Inferior parietal cortex (tissue), 1 donor: ENCODE measurements at regions not wholly inside any gene's neighbourhood (a gene's known extent, or its start where the extent isn't known, plus 50 kb on each side); places are given as distances from the start of the nearest gene placed in this dataset.

Experiments used
- DNase-seq: peaks from one replicate; pipeline ENCODE4 v3.0.0-alpha.2; 2016; ENCODE audit errors: extremely low spot score

DNA sequence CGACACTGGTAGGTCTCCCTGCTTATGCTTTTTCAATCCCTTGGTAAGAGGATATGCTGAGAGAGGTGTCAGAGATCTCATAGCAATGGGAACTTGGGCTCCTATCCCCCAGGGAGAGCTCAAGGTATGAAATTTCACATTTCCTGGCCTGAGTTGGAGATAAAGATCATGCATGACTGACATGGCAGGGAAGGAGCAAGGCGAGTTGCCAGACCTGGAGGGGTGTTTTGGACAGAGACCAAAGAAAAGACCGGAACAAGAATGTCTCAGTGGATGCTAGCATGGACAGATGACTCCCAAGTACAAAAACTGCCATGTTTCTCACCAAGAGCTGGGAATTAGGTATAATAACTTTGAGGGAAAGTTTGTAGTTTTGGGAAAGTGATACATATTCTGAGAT is 334.1 kb upstream of the B3GALT2 start:
- no peak for DNase-seq

- DNase-seq, result no peak
Observed at GRCh38 chr1:193519922-193520321, 333.5 kb upstream of the B3GALT2 start.

DNA sequence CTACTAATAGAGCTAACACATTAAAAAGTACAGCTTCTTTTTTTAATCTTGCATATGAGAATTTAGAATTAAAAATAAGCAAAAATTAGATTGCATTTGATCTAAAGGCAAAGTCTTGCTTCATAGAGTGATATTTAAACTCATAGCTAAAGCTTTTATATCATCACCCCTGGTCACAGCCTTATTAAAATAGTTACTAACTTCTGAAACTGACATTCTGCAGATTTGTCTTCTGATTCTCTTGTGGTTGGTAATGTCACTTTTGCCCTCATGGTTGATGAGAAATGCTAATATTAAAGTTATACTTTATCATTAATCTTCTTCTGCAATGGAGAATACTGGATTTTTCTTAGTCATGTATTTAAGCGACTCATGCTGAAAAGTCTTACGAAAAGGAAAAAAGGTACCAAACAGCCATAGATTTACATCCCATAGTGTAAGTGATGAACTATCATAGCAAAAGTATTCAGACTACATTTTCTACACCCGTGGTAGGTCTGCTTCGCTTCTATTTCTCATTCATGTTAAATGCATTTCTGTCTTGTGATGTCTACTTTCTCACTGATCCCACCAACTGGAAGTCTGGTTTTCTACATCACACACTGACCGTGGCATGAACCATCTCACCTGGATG is 330.5 kb upstream of the B3GALT2 start:
- no peak for DNase-seq

- no peak for DNase-seq
Observed at GRCh38 chr1:193514397-193514796, 328.0 kb upstream of the B3GALT2 start.

GRCh38 chr1:193513032-193513431 is 326.6 kb upstream of the B3GALT2 start:
- no peak for DNase-seq

GRCh38 chr1:193504920-193505319 is 318.5 kb upstream of the B3GALT2 start:
- DNase-seq, result no peak

DNA sequence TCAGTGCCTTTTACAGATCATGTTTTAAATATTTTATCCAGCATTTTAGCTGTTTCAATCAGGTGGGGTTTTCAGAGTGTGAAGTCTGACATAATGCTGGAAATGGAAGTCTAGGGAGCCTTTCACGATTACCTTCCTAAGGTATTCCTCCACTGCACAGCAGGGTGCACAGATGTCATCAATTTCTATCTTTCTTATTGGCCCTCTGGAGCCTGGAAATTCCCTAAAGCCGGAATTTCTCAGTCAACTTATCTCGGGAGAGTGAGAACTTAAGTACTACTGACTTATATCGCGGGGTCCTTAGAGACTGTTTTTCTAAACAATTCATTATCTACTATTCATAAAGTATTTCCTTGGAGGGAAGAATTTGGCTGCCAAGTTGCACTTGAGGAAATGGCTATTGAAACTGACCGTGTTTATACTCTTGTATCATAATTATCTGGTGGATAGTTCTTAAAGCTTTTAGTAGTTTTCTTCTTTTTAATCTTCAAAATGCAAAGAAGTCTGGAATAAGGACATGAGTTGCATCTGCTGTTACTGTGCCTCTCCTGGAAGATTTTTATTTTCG is 311.8 kb upstream of the B3GALT2 start:
- no peak for DNase-seq

- no peak for DNase-seq
Observed at GRCh38 chr1:193494368-193494767, 308.0 kb upstream of the B3GALT2 start.

DNA sequence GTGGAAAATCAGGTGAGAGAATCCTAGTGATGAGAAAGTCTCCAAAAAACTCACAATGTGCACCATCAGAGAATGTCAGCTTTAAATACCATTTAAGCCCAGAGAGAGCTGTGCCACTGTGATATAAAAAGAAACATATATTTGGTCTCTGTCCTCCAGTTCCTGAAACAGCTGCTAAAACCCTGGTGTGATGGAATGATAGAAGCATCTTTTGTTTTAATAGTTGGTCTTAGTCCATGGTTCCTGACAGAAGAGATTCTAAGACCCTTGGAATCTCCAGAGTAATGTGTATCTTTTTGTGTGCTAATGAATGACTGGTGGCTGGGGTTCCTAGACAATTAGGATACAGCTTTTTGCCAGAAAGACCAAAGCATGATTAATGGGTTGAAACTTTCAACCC is 302.8 kb upstream of the B3GALT2 start:
- no peak for DNase-seq

DNA sequence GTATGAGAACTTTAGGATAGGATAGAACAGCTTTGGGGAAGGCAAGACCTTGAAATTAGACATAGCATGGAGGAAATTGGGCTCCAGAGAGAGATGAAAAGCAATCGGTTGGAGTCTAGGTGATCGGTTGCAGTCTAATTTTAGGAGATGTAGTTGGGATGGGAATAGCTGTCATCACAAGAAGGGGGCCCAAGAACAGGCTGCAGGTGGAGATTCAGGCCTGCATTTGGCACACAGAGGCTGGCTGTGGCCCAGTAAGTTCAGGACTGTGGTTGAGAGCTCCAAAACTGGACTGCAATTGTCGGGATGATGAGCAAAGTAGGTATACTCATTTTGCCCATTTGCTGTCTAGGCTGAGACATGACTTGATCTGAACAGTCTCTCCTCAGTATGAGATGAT is 301.3 kb upstream of the B3GALT2 start:
- DNase-seq, result no peak

DNA sequence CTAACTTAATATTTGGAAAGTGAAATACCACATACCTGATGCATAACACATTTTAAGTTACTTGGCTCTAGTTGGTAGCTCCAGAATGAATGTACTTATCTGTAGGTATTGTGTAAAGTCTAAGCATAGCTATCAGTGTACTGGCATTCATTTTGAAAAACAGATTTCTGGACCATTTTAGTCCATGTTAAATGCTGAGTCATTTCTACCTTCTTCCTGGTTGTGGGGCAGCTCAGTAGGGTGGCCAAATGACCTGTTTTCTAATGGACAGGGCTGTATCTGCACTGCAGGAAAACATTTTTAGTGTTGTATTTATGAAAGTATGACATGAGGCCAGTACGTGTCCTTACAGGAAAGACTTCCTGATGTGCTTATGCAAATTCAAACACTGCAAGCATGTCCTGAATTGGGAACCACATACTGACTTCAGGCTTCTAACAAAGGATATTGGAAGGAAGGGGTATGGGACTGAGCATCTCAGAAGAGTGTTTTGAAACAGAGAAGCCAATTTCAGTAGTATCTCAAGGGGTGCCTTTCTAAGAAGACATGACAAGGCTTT is 300.3 kb upstream of the B3GALT2 start:
- DNase-seq, result no peak

DNA sequence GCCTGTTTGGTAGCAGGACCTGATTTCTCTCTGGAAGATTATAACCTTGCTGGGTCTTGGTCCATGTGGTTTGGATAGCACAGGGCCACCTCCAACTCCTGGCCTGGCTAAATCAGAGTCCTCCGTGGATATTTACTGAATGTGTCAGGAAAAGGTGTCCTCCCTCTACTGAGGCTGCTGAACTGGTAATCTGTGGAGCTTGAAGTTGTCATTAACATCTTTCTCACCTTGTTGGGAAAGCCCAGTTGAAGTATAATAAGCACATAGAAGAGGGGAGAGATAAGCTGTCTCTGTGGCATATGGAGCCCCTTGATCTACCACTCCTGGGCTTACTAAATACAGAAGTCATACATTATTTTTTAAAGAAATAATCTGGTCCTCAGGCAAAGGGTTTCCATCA is 294.3 kb upstream of the B3GALT2 start:
- no peak for DNase-seq

GRCh38 chr1:193479187-193479586 is 292.8 kb upstream of the B3GALT2 start:
- DNase-seq, result no peak

DNA sequence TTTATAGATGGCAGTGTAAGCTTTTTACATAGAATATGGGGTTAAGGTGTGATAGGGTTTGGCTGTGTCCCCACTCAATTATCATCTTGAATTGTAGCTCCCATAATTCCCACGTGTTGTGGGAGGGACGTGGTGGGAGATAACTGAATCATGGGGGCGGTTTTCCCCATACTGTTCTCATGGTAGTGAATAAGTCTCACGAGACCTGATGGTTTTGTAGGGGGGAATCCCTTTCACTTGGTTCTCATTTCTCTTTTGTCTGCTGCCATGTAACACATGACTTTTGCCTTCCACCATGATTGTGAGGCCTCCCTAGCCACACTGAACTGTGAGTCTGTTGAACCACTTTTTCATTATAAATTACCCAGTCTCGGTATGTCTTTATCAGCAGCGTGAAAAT is 290.3 kb upstream of the B3GALT2 start:
- DNase-seq, result no peak

DNA sequence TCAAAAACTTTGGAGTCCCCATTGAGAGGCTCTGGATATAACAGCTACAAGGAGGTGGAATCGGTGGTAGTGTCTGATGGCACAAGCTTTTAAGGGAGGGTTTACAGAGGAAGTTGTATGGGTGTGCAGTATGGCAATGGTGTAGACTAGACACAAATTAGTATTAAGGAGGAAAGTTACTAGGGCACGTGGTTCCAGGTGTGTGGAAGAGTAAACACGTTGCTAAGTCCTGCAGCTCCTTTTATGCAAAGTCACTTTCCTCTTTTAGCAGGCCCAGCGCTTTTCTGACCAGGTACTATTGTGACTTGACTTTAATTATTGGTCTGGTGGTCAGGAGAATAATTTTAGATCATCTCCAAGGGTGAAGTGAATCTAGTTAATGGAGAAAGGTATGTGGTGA is 287.5 kb upstream of the B3GALT2 start:
- DNase-seq, result no peak

- DNase-seq, result no peak
Observed at GRCh38 chr1:193472838-193473398, 286.5 kb upstream of the B3GALT2 start.

DNA sequence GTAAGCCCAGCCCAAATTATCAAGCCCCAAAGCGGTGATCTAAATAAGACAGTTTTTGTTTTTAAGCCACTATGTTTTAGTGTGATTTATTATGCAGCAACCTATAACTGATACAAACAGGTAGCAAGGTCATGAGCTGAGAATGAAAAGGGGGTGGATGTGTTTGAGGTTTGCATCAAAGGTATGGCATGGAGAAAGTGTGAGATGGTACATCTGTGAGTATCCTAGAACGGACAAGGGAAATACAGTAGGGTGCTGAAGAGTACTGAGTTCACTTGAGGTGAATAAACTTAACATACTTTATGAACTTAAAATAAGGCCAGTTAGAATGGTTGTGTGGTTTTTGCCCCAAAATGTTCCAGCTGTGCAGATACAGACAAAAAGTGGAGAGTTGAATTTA is 286.0 kb upstream of the B3GALT2 start:
- DNase-seq, result no peak

DNA sequence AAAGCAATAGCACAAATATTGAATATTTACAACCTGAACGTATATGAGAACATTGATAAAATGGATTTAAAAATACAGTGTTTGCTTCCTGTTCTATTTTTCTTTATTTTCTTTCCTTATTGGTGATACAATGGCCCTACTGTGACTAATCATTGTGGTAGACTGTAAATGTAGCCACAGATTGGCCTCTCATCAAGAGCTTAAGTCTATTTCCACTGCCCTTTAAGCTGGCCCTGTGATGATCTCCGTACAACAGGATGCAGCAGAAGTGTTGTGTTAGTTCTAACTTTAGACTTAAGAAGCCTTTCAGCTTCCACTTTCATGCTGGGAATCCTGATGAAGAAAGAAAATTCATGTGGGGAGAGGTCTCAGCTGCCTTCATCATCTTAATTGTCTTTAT is 285.6 kb upstream of the B3GALT2 start:
- no peak for DNase-seq

DNA sequence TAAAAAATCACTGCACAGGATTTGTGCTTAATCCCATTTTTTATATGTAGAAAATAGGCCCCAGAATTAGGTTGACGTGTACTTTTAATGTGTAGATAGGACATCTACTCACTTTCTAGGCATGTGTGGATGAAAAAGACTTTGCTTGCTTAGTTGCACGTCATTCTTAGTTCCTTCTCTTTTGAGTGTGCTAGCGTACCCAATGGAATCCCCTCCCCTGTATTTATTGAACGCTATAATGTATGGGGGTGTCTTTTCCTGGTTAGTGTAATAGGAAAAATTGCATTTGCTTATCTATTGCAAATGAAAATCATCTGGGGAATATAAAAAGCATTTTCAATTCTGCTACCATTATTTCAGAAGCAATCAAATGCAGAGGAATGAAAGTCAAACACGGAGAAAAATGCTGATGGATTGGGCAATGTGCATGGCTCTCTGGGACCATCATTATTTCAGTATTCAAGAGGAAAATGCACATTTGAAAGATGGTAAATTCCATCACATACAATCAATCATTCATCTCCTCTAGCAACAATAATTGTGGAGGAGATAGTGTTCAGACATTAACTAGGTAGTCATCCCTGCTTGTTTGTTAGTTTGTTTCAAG is 277.0 kb upstream of the B3GALT2 start:
- DNase-seq, result no peak

DNA sequence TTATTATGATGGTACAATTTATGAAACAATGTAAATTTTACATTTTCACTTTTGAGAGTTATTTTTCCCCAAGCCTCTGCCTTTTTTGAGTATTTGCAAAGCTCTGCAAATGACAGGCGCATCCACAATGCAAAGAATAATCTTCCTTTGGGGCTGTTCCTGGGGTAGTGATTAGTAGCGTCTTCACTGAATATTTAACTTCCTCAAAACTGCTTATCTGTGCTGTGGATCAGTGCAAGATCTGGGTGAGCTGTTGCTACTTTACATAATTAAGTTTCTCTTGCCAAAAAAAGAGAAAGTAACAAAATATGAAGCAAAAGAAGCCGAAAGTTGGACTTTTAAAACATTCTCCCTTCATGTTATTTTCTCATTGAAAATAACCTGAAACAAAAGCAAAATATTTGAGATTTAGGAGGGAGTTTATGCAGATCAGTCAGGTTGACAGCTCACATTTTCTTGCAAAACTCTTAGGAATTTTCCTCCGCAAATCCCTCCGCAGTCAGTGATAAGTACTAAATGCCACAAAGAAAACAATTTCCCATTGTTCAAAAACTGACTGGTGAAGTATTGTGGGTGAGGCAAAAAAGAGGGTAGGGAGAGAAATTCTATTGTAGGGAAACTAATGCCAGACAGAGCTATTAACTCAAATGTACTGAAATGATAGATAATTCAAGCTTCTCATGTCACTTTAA is 276.4 kb upstream of the B3GALT2 start:
- no peak for DNase-seq

GRCh38 chr1:193458628-193459027 is 272.2 kb upstream of the B3GALT2 start:
- DNase-seq, result no peak

DNA sequence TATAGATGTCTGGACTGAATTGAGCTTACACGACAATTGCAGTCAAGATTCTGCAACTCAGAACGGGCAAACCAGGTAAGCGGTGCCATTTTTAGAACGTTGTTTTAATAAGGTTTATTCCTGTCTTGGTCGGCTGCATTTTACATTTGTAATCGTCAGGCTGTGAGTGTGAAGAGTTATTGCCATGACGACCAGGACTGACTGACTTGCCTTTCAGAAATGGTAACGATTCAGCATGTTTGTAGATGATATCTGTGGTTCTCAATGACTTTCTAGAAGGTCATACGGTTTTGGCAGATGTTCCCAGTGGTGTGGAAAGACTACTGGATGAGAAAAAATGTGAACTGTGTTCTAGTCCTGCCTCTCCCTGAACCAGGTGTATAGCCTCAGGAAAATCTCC is 271.3 kb upstream of the B3GALT2 start:
- no peak for DNase-seq
